PC-9 (cell line): ENCODE measurements at regions not wholly inside any gene's neighbourhood (a gene's known extent, or its start where the extent isn't known, plus 50 kb on each side); places are given as distances from the start of the nearest gene placed in this dataset.

Source experiments
- BruUV-seq: library from RNA; stranded (reverse); fragments of 400-500 nt; replicated peaks from 2 replicates; lab custom pipeline; 2021; lab: Mats Ljungman, UMichigan
- CTCF ChIA-PET: fragments of 300-600 bp; sonication (Branson Sonifier 250); formaldehyde crosslinking; loops from one replicate; lab custom pipeline; 2022; ENCODE audit warnings: antibody characterized with exemption; lab: Charles Lee
- POLR2A ChIA-PET: fragments of 300-600 bp; sonication (Branson Sonifier 250); formaldehyde crosslinking; loops from one replicate; lab custom pipeline; 2022; ENCODE audit warnings: antibody characterized with exemption; ENCODE audit not compliant: unreplicated experiment; lab: Charles Lee
- DNase-seq, 2 experiments: peaks; one replicate each; pipeline versions ENCODE4 v3.0.0 to v3.0.0-alpha.2; 2015 to 2022; ENCODE audit warnings: mixed read lengths in 1 of 2
- H2AFZ ChIP-seq: fragments of 200-600 bp; sonication (generic); 2 replicates; pipeline ENCODE4 v1.8.1; 2017; ENCODE audit warnings: antibody characterized with exemption
- H3F3A ChIP-seq: fragments of 200-600 bp; sonication (generic); 2 replicates; pipeline ENCODE4 v1.8.1; 2017; ENCODE audit warnings: antibody characterized with exemption, mild to moderate bottlenecking, low read depth; ENCODE audit not compliant: insufficient read depth
- H3K27ac ChIP-seq: fragments of 200-600 bp; sonication (generic); 2 replicates; pipeline ENCODE4 v1.6.1; 2016; ENCODE audit warnings: mixed run types
- H3K27me3 ChIP-seq: fragments of 200-600 bp; sonication (generic); 2 replicates; pipeline ENCODE4 v1.6.1; 2016; ENCODE audit warnings: low read depth, mixed run types; ENCODE audit not compliant: insufficient read depth
- H3K36me3 ChIP-seq: fragments of 200-600 bp; sonication (generic); 2 replicates; pipeline ENCODE4 v1.6.1; 2016; ENCODE audit warnings: low read depth, mixed run types
- H3K4me1 ChIP-seq: fragments of 200-600 bp; sonication (generic); replicated peaks from 2 replicates; pipeline ENCODE4 v1.6.1; 2016; ENCODE audit warnings: mixed run types; ENCODE audit not compliant: insufficient read depth
- H3K4me2 ChIP-seq: fragments of 200-600 bp; sonication (generic); 2 replicates; pipeline ENCODE4 v1.6.1; 2017; ENCODE audit warnings: mixed run types
- H3K4me3 ChIP-seq: fragments of 200-600 bp; sonication (generic); 2 replicates; pipeline ENCODE4 v1.6.1; 2016; ENCODE audit warnings: mixed run types
- H3K79me2 ChIP-seq: fragments of 200-600 bp; sonication (generic); 2 replicates; pipeline ENCODE4 v1.6.1; 2017; ENCODE audit warnings: low read depth, mixed run types
- H3K9me2 ChIP-seq: fragments of 200-600 bp; sonication (generic); 2 replicates; pipeline ENCODE4 v1.8.1; 2017; ENCODE audit warnings: mild to moderate bottlenecking; ENCODE audit not compliant: insufficient read depth
- H3K9me3 ChIP-seq: fragments of 200-600 bp; sonication (generic); 2 replicates; pipeline ENCODE4 v1.8.1; 2016; ENCODE audit warnings: low read depth; ENCODE audit not compliant: insufficient read depth
- H4K20me1 ChIP-seq: fragments of 200-600 bp; sonication (generic); 2 replicates; pipeline ENCODE4 v1.8.1; 2017; ENCODE audit not compliant: insufficient read depth
- EZH2 ChIP-seq: fragments of 200-600 bp; sonication (generic); IDR thresholded peaks from 2 replicates; pipeline ENCODE4 v1.8.0; 2017; ENCODE audit warnings: antibody characterized with exemption, low read depth
- intact Hi-C: fragments of 100-400 bp; cut with micrococcal nuclease; formaldehyde crosslinking; loops from one replicate; pipeline ENCODE4 v1.10.0; 2022; ENCODE audit not compliant: unreplicated experiment
- TF ChIP-seq, protein P1 (sequence below): fragments of 200-600 bp; sonication (generic); conservative IDR thresholded peaks from 2 replicates; pipeline ENCODE4 v1.6.1; 2017; ENCODE audit warnings: mixed run types, antibody characterized with exemption, mild to moderate bottlenecking, moderate library complexity

DNA sequence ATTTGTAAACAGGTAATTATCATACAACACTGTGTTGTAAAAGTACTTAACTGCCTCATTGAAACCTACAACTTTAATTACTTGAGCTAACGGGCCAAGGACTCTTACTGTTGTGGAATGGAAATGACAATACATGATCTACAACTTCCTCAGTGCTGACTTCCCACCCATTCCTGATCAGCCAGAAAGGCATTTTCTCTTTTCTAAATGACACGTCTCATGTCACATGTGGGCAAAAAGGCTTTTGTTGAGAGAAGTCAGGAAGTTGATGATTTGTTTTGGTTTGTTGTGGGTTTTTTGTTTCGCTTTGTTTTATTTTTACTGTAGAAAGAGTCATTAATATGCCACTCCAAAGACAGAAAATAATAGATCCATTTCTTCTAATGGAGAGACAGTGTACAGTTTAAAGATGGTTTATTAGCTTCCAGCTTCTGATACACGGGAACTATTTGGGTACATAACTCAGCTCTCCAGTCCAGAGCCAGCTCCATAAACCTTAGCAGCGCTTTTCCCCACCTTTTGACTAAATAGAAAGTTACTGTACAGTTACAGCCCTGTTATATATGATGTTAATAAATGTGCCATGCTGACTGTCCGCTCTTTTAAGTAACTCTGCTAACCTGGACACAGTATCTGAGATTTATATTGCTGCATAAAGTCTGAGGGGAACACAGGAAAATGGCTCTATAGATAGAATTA lies 509.4 kb upstream of the API5 start:
- no peak overlapping the region for H3K27ac ChIP-seq
- no peak overlapping the region for H3K4me3 ChIP-seq
- ChIA-PET CTCF (no interaction called here), POLR2A (interaction anchor here (0.6 to 0.7 kb wide), 2 partner anchors 957 to 1577 kb away, joined by 3 read pairs; no protein-coding TSS in a partner anchor)
- intact Hi-C loops = no loop called here
- H3K9me3 ChIP-seq = no peaks in the 10 kb centered on the region
- H2AFZ ChIP-seq = no peak overlapping the region; the same call in 1 of the 2 replicates
- TF ChIP-seq EZH2 = no peak
- BruUV-seq = no TSS peak
- H3F3A ChIP-seq = no peaks in the 10 kb centered on the region
- H4K20me1 ChIP-seq = no peaks in the 10 kb centered on the region; the same call in 1 of the 2 replicates
- H3K36me3 ChIP-seq = no peaks in the 10 kb centered on the region
- no peak for DNase-seq
- peaks cover 5% of the 10 kb centered on the region for H3K27me3 ChIP-seq
- no peaks in the 10 kb centered on the region for H3K9me2 ChIP-seq
- H3K79me2 ChIP-seq = no peaks in the 10 kb centered on the region
- H3K4me2 ChIP-seq = no peak overlapping the region
- no peaks in the 10 kb centered on the region for H3K4me1 ChIP-seq

DNA sequence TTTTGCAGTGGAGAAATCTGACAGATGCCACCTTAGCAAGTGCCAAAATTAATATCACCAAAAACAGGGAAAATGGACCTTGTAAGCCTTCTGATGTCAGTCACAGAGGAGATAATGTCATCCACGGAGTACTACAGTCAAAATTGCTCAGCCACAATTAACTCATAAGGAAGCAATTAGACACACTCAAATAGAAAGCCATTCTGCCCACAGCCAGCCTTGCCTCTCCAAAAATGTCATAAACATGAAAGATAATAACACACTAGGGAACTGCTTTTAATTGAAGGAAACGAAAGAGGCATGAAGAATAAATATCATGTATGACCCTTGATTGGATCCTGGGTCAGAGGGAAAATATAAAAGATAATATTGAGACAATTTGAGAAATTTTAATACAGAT lies 505.6 kb upstream of the API5 start:
- H3K4me2 ChIP-seq = no peak overlapping the region
- ChIA-PET CTCF (no interaction called here), POLR2A (no interaction called here)
- no peaks in the 10 kb centered on the region for H3F3A ChIP-seq
- no peaks in the 10 kb centered on the region for H3K36me3 ChIP-seq
- H3K9me2 ChIP-seq = no peaks in the 10 kb centered on the region
- peaks cover 9% of the 10 kb centered on the region for H3K27me3 ChIP-seq
- no peak overlapping the region for H2AFZ ChIP-seq
- H4K20me1 ChIP-seq = no peaks in the 10 kb centered on the region; the same call in 1 of the 2 replicates
- no peaks in the 10 kb centered on the region for H3K79me2 ChIP-seq
- TF ChIP-seq EZH2 = no peak
- TF ChIP-seq, protein P1, sequence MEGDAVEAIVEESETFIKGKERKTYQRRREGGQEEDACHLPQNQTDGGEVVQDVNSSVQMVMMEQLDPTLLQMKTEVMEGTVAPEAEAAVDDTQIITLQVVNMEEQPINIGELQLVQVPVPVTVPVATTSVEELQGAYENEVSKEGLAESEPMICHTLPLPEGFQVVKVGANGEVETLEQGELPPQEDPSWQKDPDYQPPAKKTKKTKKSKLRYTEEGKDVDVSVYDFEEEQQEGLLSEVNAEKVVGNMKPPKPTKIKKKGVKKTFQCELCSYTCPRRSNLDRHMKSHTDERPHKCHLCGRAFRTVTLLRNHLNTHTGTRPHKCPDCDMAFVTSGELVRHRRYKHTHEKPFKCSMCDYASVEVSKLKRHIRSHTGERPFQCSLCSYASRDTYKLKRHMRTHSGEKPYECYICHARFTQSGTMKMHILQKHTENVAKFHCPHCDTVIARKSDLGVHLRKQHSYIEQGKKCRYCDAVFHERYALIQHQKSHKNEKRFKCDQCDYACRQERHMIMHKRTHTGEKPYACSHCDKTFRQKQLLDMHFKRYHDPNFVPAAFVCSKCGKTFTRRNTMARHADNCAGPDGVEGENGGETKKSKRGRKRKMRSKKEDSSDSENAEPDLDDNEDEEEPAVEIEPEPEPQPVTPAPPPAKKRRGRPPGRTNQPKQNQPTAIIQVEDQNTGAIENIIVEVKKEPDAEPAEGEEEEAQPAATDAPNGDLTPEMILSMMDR = no peak
- intact Hi-C loops = no loop called here
- no peaks in the 10 kb centered on the region for H3K9me3 ChIP-seq
- BruUV-seq = no TSS peak
- no peak overlapping the region for H3K4me3 ChIP-seq
- no peak overlapping the region for H3K27ac ChIP-seq
- DNase-seq = no peak
- H3K4me1 ChIP-seq = no peaks in the 10 kb centered on the region

DNA sequence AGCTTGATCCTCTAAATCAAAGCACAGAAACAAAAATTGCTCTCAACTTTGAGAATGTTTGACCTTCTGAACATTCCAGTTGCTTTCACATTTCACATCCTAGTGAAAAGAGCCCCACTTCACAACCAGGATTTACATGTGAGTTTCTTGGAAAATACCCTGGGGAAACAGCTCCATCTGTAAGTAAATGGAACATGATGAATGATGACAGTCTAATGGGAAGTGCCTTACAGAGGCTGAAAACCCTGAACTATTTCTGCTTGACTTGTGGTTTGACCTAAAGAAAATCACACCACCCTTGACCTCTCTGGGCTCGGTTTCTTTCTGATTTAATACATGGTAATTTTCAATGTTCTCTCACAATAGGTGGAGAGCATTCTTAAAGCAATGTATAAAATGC lies 499.4 kb upstream of the API5 start:
- Histone ChIP-seq H3K36me3 (no peaks in the 10 kb centered on the region), H3K9me2 (no peaks in the 10 kb centered on the region), H2AFZ (no peak overlapping the region), H3K27ac (no peak overlapping the region), H3F3A (no peaks in the 10 kb centered on the region), H3K4me1 (no peaks in the 10 kb centered on the region), H3K79me2 (no peaks in the 10 kb centered on the region), H3K4me2 (no peak overlapping the region), H3K9me3 (no peaks in the 10 kb centered on the region), H3K27me3 (peaks cover 4% of the 10 kb centered on the region), H3K4me3 (no peak overlapping the region), H4K20me1 (no peaks in the 10 kb centered on the region)
- BruUV-seq = no TSS peak
- no peak for TF ChIP-seq EZH2
- TF ChIP-seq, protein P1 = no peak
- ChIA-PET CTCF (no interaction called here), POLR2A (no interaction called here)
- intact Hi-C loops = no loop called here
- DNase-seq = no peak

DNA sequence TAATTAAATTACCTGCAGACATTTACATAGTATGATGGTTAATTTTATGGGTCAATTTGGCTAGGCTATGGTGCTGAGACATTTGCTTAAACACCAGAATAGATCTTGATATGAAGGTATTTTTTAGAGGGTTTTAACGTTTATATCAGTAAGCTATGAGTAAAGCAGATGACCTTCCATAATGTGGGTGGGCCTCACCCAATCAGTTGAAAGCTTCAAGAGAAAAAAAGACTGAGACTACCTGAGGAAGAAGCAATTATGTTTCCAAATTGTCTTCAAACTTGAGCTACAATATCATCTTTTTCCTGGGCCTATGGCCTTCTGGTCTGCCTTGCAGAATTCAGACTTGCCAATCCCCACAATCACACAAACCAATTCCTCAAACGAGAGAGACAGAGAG lies 498.8 kb upstream of the API5 start:
- H3K4me1 ChIP-seq = no peaks in the 10 kb centered on the region
- H3K36me3 ChIP-seq = no peaks in the 10 kb centered on the region
- H3K27ac ChIP-seq = no peak overlapping the region
- no peak for DNase-seq
- BruUV-seq = no TSS peak
- no peaks in the 10 kb centered on the region for H3K9me3 ChIP-seq
- H4K20me1 ChIP-seq = no peaks in the 10 kb centered on the region
- H3K9me2 ChIP-seq = no peaks in the 10 kb centered on the region
- H3K27me3 ChIP-seq = peaks cover 4% of the 10 kb centered on the region
- CTCF ChIA-PET = no interaction called here
- H2AFZ ChIP-seq = no peak overlapping the region
- intact Hi-C loops = no loop called here
- H3F3A ChIP-seq = no peaks in the 10 kb centered on the region
- POLR2A ChIA-PET = no interaction called here
- no peaks in the 10 kb centered on the region for H3K79me2 ChIP-seq
- no peak overlapping the region for H3K4me2 ChIP-seq
- no peak for TF ChIP-seq EZH2
- TF ChIP-seq, protein P1 = no peak
- no peak overlapping the region for H3K4me3 ChIP-seq
